WTC11 (cell line): ENCODE measurements at regions not wholly inside any gene's neighbourhood (a gene's known extent, or its start where the extent isn't known, plus 50 kb on each side); places are given as distances from the start of the nearest gene placed in this dataset.

Experiments used
- ATAC-seq: fragments of 200-7000 bp; cut with Tn5 transposase; 2 replicates; pipeline ENCODE4 v1.10.0; 2021; ENCODE audit warnings: mild to moderate bottlenecking, moderate library complexity
- CTCF ChIA-PET: fragments of 300-600 bp; sonication (Branson Sonifier 250); formaldehyde crosslinking; loops from one replicate; lab custom pipeline; 2021; ENCODE audit warnings: antibody characterized with exemption; lab: Charles Lee
- POLR2A ChIA-PET: fragments of 350-600 bp; sonication (Branson Sonifier 250); formaldehyde crosslinking; loops from one replicate; lab custom pipeline; 2021; ENCODE audit warnings: antibody characterized with exemption; lab: Charles Lee
- DNase-seq: peaks from one replicate; pipeline ENCODE4 v3.0.0; 2021; ENCODE audit warnings: low spot score
- H3K27ac Mint-ChIP-seq: 2 replicates; pipeline ENCODE4 v1.8.0; 2021; ENCODE audit warnings: mixed read lengths
- H3K27me3 Mint-ChIP-seq: 2 replicates; pipeline ENCODE4 v1.8.0; 2021; ENCODE audit warnings: low read depth, mild to moderate bottlenecking, moderate library complexity, mixed read lengths
- H3K36me3 Mint-ChIP-seq: 2 replicates; pipeline ENCODE4 v1.8.0; 2021; ENCODE audit warnings: mixed read lengths
- H3K4me1 Mint-ChIP-seq: 2 replicates; pipeline ENCODE4 v1.8.0; 2022; ENCODE audit warnings: mixed read lengths
- H3K4me3 Mint-ChIP-seq: 2 replicates; pipeline ENCODE4 v1.8.0; 2021; ENCODE audit warnings: mild to moderate bottlenecking, moderate library complexity, mixed read lengths
- H3K9me3 Mint-ChIP-seq: 2 replicates; pipeline ENCODE4 v1.8.0; 2021; ENCODE audit warnings: mixed read lengths
- CREB1 ChIP-seq: sonication (generic); formaldehyde crosslinking; IDR thresholded peaks from 2 replicates; pipeline ENCODE4 v1.8.0; 2023; ENCODE audit warnings: mild to moderate bottlenecking, missing genetic modification reagents
- ETV6 ChIP-seq: sonication (generic); formaldehyde crosslinking; IDR thresholded peaks from 2 replicates; pipeline ENCODE4 v1.8.1; 2022; ENCODE audit warnings: mild to moderate bottlenecking, missing genetic modification reagents
- FOXK1 ChIP-seq: sonication (generic); formaldehyde crosslinking; IDR thresholded peaks from 2 replicates; pipeline ENCODE4 v1.8.0; 2022; ENCODE audit warnings: mild to moderate bottlenecking, moderate library complexity, missing genetic modification reagents
- GTF2I ChIP-seq: fragments of 250-450 bp; sonication (Bioruptor Pico); conservative IDR thresholded peaks from 2 replicates; pipeline ENCODE4 v1.4.0; 2021; ENCODE audit warnings: mild to moderate bottlenecking
- IRF2 ChIP-seq: sonication (generic); formaldehyde crosslinking; IDR thresholded peaks from 2 replicates; pipeline ENCODE4 v1.8.0; 2022; ENCODE audit warnings: low read depth, missing genetic modification reagents, borderline replicate concordance
- JUN ChIP-seq: sonication (generic); formaldehyde crosslinking; IDR thresholded peaks from 2 replicates; pipeline ENCODE4 v1.8.0; 2023; ENCODE audit warnings: mild to moderate bottlenecking, missing genetic modification reagents
- PRRX2 ChIP-seq: fragments of 250-450 bp; sonication (Bioruptor Pico); IDR thresholded peaks from 2 replicates; pipeline ENCODE4 v1.8.0; 2021; ENCODE audit warnings: mild to moderate bottlenecking
- ZNF317 ChIP-seq: sonication (generic); formaldehyde crosslinking; IDR thresholded peaks from 2 replicates; pipeline ENCODE4 v1.8.1; 2023; ENCODE audit warnings: low read depth, mild to moderate bottlenecking, moderate library complexity, missing genetic modification reagents, borderline replicate concordance
- ZNF423 ChIP-seq: fragments of 250-450 bp; sonication (Bioruptor Pico); IDR thresholded peaks from 2 replicates; pipeline ENCODE4 v2.1.2; 2022; ENCODE audit warnings: mild to moderate bottlenecking, moderate library complexity
- TF ChIP-seq, protein P1 (sequence below): sonication (generic); formaldehyde crosslinking; IDR thresholded peaks from 2 replicates; pipeline ENCODE4 v1.8.0; 2023; ENCODE audit warnings: missing genetic modification reagents
- TF ChIP-seq, protein P2 (sequence below): sonication (generic); formaldehyde crosslinking; IDR thresholded peaks from 2 replicates; pipeline ENCODE4 v1.8.0; 2022; ENCODE audit warnings: mild to moderate bottlenecking, missing genetic modification reagents
- TF ChIP-seq, protein P3 (sequence below): fragments of 250-450 bp; sonication (Bioruptor Pico); IDR thresholded peaks from 2 replicates; pipeline ENCODE4 v1.9.0; 2021; ENCODE audit warnings: mild to moderate bottlenecking
- TF ChIP-seq, protein P4 (sequence below): fragments of 250-450 bp; sonication (Bioruptor Pico); IDR thresholded peaks from 2 replicates; pipeline ENCODE4 v1.9.0; 2021; ENCODE audit warnings: moderate library complexity, mild to moderate bottlenecking, inconsistent platforms, borderline replicate concordance
- TF ChIP-seq, protein P5 (sequence below): sonication (generic); formaldehyde crosslinking; conservative IDR thresholded peaks from 2 replicates; pipeline ENCODE4 v1.8.1; 2023; ENCODE audit warnings: mild to moderate bottlenecking, low read depth, missing genetic modification reagents, moderate library complexity

DNA sequence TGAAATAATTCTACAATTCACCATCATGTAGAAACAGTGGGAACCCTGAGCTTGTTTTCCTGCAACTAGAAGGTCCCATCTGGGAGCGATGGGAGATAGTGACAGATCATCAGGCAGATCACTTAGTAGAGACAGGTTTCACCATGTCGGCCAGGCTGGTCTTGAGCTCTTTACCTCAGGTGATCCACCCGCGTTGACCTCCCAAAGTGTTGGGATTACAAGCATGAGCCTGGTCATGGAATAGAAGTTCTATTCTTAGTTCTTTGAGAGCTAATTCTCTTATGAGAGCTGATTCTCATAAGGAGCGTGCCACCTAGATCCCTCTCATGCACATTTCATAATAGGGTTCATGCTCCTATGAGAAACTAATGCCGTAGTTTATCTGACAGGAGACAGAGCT, 778.0 kb upstream of the AUTS2 start:
- Mint-ChIP-seq H3K9me3 (peaks cover 20% of the 10 kb centered on the region), H3K4me3 (no peak overlapping the region), H3K27ac (no peak overlapping the region), H3K4me1 (no peaks in the 10 kb centered on the region), H3K27me3 (no peaks in the 10 kb centered on the region; the same call in none of the 2 replicates), H3K36me3 (peaks cover 3% of the 10 kb centered on the region; the same call in 1 of the 2 replicates)
- ChIA-PET CTCF (no interaction called here), POLR2A (no interaction called here)
- ATAC-seq (no peak), DNase-seq (no peak)
- TF ChIP-seq, protein P1, sequence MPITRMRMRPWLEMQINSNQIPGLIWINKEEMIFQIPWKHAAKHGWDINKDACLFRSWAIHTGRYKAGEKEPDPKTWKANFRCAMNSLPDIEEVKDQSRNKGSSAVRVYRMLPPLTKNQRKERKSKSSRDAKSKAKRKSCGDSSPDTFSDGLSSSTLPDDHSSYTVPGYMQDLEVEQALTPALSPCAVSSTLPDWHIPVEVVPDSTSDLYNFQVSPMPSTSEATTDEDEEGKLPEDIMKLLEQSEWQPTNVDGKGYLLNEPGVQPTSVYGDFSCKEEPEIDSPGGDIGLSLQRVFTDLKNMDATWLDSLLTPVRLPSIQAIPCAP (CRISPR knock-in tag) = no peak
- TF ChIP-seq FOXK1 (CRISPR knock-in tag) = no peak
- no peak for TF ChIP-seq JUN (CRISPR knock-in tag)
- TF ChIP-seq ZNF423 = no peak
- TF ChIP-seq GTF2I = no peak
- no peak for TF ChIP-seq ETV6 (CRISPR knock-in tag)
- no peak for TF ChIP-seq IRF2 (CRISPR knock-in tag)
- TF ChIP-seq, protein P2, sequence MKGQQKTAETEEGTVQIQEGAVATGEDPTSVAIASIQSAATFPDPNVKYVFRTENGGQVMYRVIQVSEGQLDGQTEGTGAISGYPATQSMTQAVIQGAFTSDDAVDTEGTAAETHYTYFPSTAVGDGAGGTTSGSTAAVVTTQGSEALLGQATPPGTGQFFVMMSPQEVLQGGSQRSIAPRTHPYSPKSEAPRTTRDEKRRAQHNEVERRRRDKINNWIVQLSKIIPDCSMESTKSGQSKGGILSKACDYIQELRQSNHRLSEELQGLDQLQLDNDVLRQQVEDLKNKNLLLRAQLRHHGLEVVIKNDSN (CRISPR knock-in tag) = no peak

DNA sequence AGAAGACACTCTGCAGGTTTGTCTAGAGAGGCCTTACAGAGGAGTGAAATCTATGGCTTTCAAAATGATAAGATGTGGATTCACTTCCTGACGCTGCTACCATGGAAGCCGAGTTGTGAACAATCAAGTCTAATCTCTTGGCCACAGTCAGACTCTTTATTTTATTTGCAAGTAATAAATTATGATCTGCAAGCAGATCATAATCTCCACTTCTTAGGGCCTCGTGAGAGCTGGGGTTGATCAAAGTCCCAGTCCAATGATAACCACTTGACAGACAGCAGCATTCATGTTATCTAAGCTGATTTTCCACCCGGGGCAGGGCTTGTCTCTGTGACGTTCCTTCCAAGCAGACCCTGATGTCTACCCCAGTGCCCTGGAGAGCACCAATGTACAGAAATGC, 776.4 kb upstream of the AUTS2 start:
- DNase-seq (no peak), ATAC-seq (no peak)
- peaks cover 3% of the 10 kb centered on the region; the same call in 1 of the 2 replicates for H3K36me3 Mint-ChIP-seq
- CTCF ChIA-PET = no interaction called here
- H3K9me3 Mint-ChIP-seq = peaks cover 25% of the 10 kb centered on the region
- no peaks in the 10 kb centered on the region; the same call in none of the 2 replicates for H3K27me3 Mint-ChIP-seq
- no peaks in the 10 kb centered on the region for H3K4me1 Mint-ChIP-seq
- TF ChIP-seq, protein P3, sequence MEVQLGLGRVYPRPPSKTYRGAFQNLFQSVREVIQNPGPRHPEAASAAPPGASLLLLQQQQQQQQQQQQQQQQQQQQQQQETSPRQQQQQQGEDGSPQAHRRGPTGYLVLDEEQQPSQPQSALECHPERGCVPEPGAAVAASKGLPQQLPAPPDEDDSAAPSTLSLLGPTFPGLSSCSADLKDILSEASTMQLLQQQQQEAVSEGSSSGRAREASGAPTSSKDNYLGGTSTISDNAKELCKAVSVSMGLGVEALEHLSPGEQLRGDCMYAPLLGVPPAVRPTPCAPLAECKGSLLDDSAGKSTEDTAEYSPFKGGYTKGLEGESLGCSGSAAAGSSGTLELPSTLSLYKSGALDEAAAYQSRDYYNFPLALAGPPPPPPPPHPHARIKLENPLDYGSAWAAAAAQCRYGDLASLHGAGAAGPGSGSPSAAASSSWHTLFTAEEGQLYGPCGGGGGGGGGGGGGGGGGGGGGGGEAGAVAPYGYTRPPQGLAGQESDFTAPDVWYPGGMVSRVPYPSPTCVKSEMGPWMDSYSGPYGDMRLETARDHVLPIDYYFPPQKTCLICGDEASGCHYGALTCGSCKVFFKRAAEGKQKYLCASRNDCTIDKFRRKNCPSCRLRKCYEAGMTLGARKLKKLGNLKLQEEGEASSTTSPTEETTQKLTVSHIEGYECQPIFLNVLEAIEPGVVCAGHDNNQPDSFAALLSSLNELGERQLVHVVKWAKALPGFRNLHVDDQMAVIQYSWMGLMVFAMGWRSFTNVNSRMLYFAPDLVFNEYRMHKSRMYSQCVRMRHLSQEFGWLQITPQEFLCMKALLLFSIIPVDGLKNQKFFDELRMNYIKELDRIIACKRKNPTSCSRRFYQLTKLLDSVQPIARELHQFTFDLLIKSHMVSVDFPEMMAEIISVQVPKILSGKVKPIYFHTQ (CRISPR knock-in tag) = no peak
- no peak for TF ChIP-seq CREB1 (CRISPR knock-in tag)
- TF ChIP-seq PRRX2 (CRISPR knock-in tag) = no peak
- TF ChIP-seq ZNF317 (CRISPR knock-in tag) = no peak
- POLR2A ChIA-PET = no interaction called here
- no peak overlapping the region for H3K4me3 Mint-ChIP-seq
- H3K27ac Mint-ChIP-seq = no peak overlapping the region

DNA sequence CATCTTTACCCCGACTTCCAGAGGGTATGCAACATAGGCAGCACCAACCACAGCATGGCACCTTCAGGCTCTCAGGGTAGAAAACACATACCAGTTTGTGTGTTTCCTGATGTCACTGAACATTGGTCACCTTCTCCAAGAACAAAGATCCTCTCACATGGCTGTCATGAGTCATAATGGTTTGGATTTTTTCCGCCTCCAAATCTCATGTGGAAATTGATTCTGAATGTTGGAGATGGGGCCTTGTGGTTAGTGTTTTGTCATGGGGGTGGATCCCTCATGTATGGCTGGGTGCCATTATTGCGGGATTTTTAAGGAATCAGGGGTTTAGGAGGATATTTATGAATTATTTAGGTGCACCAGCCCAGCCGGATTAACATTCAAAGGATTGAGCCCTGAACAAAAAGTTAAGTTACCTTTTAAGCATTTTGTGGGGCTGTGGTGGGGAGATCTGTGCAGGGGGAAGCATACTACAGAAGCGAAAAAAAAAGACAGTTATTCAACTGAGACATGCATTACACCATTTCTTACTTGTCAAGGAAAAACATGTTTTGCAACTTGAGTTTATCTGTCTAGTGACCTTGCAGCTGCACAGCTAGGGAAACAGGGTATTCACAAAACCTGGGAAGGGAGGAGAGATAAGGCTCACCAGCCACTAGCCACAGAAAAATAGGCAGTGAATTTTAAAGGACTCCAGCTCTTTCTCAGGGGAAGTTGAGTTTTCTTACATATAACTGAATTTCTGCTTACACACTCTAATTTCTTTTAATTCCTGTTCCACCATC, 774.1 kb upstream of the AUTS2 start:
- ATAC-seq (no peak), DNase-seq (no peak)
- Mint-ChIP-seq H3K4me3 (no peak overlapping the region), H3K27me3 (no peaks in the 10 kb centered on the region; the same call in none of the 2 replicates), H3K9me3 (peaks cover 27% of the 10 kb centered on the region), H3K4me1 (no peaks in the 10 kb centered on the region), H3K27ac (no peak overlapping the region), H3K36me3 (peaks cover 3% of the 10 kb centered on the region; the same call in 1 of the 2 replicates)
- TF ChIP-seq, protein P4, sequence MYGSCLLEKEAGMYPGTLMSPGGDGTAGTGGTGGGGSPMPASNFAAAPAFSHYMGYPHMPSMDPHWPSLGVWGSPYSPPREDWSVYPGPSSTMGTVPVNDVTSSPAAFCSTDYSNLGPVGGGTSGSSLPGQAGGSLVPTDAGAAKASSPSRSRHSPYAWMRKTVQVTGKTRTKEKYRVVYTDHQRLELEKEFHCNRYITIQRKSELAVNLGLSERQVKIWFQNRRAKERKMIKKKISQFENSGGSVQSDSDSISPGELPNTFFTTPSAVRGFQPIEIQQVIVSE (CRISPR knock-in tag) = no peak
- TF ChIP-seq, protein P5, sequence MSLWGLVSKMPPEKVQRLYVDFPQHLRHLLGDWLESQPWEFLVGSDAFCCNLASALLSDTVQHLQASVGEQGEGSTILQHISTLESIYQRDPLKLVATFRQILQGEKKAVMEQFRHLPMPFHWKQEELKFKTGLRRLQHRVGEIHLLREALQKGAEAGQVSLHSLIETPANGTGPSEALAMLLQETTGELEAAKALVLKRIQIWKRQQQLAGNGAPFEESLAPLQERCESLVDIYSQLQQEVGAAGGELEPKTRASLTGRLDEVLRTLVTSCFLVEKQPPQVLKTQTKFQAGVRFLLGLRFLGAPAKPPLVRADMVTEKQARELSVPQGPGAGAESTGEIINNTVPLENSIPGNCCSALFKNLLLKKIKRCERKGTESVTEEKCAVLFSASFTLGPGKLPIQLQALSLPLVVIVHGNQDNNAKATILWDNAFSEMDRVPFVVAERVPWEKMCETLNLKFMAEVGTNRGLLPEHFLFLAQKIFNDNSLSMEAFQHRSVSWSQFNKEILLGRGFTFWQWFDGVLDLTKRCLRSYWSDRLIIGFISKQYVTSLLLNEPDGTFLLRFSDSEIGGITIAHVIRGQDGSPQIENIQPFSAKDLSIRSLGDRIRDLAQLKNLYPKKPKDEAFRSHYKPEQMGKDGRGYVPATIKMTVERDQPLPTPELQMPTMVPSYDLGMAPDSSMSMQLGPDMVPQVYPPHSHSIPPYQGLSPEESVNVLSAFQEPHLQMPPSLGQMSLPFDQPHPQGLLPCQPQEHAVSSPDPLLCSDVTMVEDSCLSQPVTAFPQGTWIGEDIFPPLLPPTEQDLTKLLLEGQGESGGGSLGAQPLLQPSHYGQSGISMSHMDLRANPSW (CRISPR knock-in tag) = no peak
- ChIA-PET POLR2A (no interaction called here), CTCF (no interaction called here)
